ENCODE measurements at regions not wholly inside any gene's neighbourhood (a gene's known extent, or its start where the extent isn't known, plus 50 kb on each side); places are given as distances from the start of the nearest gene placed in this dataset.

DNA sequence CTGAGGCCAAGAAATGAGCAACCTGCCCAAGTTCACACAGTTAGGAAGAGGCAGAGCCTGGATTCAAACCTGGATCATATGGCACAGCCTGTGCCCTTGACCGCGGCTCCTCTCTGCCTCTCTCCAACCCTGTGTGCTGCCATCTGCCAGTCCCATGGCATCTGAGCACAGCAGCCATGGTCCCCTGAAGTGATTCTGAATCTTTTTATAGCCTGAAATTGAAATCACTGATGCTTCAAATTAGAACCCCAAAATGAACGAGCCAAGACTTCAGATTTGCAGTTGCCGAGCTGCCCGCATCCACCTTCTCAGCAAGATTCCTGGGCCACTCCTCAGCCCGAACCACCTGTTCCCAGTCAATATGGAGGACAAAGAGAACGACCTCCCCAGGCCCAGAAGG is 252.7 kb downstream of the CTTN start:
- TF ChIP-seq EP300 (IDR thresholded peaks at IDR 0.05) = no peak
- TF ChIP-seq CTCF (IDR thresholded peaks at IDR 0.05) = no peak
- no peak for TF ChIP-seq POLR2A (IDR thresholded peaks at IDR 0.05)
